ENCODE measurements at regions not wholly inside any gene's neighbourhood (a gene's known extent, or its start where the extent isn't known, plus 50 kb on each side); places are given as distances from the start of the nearest gene placed in this dataset.

DNA sequence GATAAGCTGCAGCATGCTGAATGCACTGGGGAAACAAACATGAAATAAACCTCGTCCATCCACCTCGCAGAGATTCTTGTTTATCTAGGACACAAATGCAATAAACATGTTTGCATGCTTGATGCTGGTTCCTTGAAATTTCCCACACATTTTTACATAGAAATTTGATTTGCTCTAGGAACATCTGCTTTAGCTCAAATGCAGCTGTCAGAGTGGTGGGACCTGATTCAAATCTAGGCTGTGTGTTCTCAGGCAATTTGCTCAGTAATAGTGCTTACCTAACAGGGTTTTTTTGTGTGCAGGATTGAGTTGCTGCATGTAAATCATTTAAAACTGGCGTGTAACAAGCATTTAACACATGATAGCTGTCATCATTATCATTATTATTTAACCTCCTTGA is 293.1 kb downstream of the QDPR start:
- no peak for DNase-seq (ENCODE audit: low read depth)
- no peak overlapping the region for H3K4me3 ChIP-seq (ENCODE audit: low read length)
- TF ChIP-seq, protein P1, sequence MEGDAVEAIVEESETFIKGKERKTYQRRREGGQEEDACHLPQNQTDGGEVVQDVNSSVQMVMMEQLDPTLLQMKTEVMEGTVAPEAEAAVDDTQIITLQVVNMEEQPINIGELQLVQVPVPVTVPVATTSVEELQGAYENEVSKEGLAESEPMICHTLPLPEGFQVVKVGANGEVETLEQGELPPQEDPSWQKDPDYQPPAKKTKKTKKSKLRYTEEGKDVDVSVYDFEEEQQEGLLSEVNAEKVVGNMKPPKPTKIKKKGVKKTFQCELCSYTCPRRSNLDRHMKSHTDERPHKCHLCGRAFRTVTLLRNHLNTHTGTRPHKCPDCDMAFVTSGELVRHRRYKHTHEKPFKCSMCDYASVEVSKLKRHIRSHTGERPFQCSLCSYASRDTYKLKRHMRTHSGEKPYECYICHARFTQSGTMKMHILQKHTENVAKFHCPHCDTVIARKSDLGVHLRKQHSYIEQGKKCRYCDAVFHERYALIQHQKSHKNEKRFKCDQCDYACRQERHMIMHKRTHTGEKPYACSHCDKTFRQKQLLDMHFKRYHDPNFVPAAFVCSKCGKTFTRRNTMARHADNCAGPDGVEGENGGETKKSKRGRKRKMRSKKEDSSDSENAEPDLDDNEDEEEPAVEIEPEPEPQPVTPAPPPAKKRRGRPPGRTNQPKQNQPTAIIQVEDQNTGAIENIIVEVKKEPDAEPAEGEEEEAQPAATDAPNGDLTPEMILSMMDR (IDR thresholded peaks at IDR 0.05; ENCODE audit: insufficient read depth, low read depth, low read length, missing control alignments): no peak

DNA sequence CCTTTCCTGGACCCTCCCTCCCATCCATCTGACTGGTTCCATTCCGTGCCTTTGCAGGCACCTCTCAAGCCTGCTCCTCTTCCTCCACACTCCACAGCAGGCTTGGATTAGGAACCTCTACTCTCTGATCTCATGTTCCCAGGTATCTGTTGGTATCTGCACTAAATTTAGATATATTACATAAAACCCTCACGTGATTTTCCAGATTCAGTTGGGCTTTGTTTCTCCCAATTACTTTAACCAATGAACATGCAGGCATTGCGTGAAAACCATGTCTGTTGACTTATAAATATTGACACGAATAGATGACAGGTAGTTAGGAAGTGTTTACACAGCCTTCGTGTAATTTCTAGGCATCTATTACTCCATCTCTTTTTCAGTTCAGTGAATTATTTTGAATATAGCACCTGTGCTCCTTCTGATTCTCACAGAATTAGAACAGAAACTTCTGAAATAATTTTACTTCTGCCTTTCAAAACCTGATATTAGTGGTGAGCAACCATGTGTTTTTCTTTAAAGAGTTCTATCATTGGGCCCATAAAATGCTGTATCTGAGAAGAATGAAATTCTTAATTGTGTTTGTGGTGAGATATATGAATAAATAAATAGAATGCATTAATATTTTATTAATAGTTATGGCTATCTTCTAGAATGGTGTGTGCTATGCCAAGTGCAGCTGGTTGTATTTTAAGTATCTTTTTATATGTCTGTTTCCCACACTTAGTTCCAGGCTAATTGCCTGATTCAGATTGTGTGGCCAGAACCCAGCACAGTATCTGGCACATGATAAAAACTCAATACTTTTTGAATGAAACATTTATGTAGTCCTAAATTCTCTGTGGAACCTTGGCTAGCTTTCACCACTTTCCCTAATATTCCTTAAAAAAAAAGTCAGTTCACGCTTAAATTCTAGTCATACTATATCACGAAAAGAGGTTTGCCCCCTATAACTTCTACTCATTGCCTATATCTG is 304.8 kb downstream of the QDPR start:
- no peak for DNase-seq (ENCODE audit: low read depth)
- TF ChIP-seq, protein P1 (IDR thresholded peaks at IDR 0.05; ENCODE audit: insufficient read depth, low read depth, low read length, missing control alignments): no peak
- H3K4me3 ChIP-seq (ENCODE audit: low read length): no peak overlapping the region

DNA sequence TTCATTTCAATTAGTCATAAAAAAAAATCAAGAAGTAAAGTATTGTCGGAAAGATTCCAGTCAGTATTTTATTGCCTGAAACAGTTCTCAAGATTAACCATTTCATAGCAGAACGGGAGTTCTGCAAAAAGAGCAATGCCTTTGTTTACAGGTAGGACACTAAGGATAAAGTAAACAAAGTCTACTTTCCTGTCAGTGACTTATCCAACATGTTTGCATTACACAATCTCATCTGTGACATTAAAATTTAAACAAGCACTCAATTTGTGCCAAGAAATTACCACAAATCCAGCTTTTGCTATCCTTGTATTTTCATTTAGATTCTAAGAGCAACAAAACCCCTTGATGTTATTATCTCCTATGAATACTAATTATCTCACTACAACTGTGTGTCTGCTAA is 306.5 kb upstream of the LDB2 start:
- no peak for DNase-seq (ENCODE audit: low read depth)
- TF ChIP-seq, protein P1 (IDR thresholded peaks at IDR 0.05; ENCODE audit: insufficient read depth, low read depth, low read length, missing control alignments): no peak
- H3K4me3 ChIP-seq (ENCODE audit: low read length): no peak overlapping the region

DNA sequence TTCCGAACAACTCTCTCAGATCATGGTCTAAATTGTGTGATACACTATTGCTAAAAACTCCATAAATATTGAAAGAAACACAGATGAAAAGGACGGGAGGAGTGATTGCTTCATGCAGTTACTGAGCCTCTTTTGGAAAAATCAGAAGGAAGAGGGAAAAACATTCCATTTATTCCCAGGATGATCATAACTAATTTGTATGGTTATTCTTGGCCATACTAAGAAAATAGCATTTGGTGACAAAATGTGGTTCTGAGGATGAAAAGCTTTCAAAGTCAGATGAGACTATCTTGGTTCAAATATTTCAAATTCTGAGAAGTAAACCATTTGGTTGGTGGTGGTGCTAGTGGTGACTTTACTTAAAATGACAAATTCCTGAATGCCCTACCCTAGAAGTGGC is 305.4 kb upstream of the LDB2 start:
- TF ChIP-seq, protein P1 (IDR thresholded peaks at IDR 0.05; ENCODE audit: insufficient read depth, low read depth, low read length, missing control alignments): no peak
- H3K4me3 ChIP-seq (ENCODE audit: low read length): no peak overlapping the region
- no peak for DNase-seq (ENCODE audit: low read depth)

DNA sequence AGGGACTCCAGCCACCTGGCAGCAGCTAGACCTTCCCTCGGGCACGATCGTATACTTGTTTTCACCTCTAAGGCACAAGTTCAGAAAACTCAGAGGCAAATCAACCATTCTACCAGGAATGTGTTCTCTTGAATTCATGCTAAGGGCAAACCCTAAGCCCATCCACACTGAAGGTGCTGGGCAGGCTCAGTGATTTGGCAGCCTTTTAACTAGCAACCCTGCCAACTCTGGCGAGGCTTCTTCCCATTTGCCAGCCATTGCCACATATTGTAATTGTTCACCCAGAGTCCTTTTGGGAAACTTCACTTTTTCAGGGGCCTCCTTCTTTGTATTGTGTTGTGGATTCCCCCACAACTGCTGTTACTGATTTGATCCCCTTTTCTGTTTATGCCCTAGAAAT is 298.6 kb upstream of the LDB2 start:
- no peak overlapping the region for H3K4me3 ChIP-seq (ENCODE audit: low read length)
- DNase-seq (ENCODE audit: low read depth): no peak
- TF ChIP-seq, protein P1 (IDR thresholded peaks at IDR 0.05; ENCODE audit: insufficient read depth, low read depth, low read length, missing control alignments): no peak

DNA sequence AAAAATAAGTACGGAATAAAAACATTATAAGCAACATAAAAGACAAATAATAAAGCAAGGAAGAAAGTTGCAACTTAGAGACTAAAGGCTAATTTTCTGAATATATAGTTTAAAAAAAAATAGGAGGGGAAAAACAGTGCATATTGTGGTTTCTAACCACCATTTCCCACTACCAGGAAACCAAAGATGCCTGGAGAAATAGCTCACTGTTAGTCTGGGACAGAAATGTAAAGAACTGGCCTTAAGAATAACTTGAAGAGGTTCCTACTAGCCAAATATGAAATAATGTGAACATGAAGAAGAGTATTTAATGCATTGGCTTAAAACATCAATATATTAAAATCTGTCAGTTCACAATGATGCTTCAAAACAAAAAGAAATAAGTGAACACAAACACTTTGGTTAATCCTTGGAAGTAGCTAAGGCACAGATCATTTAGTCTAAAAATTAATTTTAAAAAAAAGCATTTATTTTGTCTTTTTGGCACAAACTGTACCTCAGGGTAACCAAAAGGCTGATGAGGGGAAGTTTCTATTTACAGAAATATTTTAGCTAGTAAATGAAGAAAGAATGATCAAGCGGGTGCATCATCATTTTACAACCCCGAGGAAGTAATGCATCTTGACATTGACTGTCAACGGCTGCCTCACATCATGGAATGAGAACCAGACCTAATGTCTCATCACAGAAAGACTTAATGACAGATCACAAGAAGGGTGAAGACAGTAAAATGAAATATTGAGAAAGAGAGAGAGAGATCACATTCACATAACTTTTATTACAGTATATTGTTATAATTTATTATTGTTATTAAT is 297.2 kb upstream of the LDB2 start:
- TF ChIP-seq, protein P1 (IDR thresholded peaks at IDR 0.05; ENCODE audit: insufficient read depth, low read depth, low read length, missing control alignments): no peak
- H3K4me3 ChIP-seq (ENCODE audit: low read length): no peak overlapping the region
- DNase-seq (ENCODE audit: low read depth): no peak
